ENCODE measurements at regions not wholly inside any gene's neighbourhood (a gene's known extent, or its start where the extent isn't known, plus 50 kb on each side); places are given as distances from the start of the nearest gene placed in this dataset.

DNA sequence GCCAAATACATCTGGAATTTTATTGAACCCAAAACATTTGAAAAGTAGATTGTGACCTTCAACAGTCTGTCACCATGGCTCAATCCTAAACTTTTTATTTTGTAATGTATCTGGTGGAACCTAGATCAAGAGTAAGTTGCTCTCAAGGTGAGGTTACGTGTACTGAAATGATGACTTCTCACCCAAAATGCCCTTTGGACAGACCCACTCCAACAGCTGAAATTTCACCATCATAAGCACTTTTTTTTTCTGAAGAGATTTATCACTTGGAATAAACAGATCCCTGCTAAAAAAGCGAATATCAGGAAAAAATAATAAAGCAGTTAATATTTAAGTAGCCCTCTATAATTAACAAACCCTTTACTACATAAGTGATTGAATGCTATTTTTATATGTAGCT lies 155.0 kb upstream of the FBXL7 start:
- TF ChIP-seq EZH2 (optimal IDR thresholded peaks at IDR 0.05; ENCODE audit: low read depth, low read length) (no peak), EZH2phosphoT487 (IDR thresholded peaks at IDR 0.05; ENCODE audit: low read length) (no peak)
- TF ChIP-seq, protein P1, sequence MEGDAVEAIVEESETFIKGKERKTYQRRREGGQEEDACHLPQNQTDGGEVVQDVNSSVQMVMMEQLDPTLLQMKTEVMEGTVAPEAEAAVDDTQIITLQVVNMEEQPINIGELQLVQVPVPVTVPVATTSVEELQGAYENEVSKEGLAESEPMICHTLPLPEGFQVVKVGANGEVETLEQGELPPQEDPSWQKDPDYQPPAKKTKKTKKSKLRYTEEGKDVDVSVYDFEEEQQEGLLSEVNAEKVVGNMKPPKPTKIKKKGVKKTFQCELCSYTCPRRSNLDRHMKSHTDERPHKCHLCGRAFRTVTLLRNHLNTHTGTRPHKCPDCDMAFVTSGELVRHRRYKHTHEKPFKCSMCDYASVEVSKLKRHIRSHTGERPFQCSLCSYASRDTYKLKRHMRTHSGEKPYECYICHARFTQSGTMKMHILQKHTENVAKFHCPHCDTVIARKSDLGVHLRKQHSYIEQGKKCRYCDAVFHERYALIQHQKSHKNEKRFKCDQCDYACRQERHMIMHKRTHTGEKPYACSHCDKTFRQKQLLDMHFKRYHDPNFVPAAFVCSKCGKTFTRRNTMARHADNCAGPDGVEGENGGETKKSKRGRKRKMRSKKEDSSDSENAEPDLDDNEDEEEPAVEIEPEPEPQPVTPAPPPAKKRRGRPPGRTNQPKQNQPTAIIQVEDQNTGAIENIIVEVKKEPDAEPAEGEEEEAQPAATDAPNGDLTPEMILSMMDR (IDR thresholded peaks at IDR 0.05; ENCODE audit: low read length) = no peak

Measured in MM.1S (cell line).